ENCODE measurements at regions not wholly inside any gene's neighbourhood (a gene's known extent, or its start where the extent isn't known, plus 50 kb on each side); places are given as distances from the start of the nearest gene placed in this dataset.

- TF ChIP-seq, protein P1, sequence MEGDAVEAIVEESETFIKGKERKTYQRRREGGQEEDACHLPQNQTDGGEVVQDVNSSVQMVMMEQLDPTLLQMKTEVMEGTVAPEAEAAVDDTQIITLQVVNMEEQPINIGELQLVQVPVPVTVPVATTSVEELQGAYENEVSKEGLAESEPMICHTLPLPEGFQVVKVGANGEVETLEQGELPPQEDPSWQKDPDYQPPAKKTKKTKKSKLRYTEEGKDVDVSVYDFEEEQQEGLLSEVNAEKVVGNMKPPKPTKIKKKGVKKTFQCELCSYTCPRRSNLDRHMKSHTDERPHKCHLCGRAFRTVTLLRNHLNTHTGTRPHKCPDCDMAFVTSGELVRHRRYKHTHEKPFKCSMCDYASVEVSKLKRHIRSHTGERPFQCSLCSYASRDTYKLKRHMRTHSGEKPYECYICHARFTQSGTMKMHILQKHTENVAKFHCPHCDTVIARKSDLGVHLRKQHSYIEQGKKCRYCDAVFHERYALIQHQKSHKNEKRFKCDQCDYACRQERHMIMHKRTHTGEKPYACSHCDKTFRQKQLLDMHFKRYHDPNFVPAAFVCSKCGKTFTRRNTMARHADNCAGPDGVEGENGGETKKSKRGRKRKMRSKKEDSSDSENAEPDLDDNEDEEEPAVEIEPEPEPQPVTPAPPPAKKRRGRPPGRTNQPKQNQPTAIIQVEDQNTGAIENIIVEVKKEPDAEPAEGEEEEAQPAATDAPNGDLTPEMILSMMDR (IDR thresholded peaks at IDR 0.05; ENCODE audit: low read length): no peak
- TF ChIP-seq EZH2 (IDR thresholded peaks at IDR 0.05; ENCODE audit: borderline replicate concordance, low read length): no peak
These were observed 695.4 kb downstream of the BRINP3 start for GRCh38 chr1:189782295-189782694.
